SU-DHL-6 (cell line): ENCODE measurements at regions not wholly inside any gene's neighbourhood (a gene's known extent, or its start where the extent isn't known, plus 50 kb on each side); places are given as distances from the start of the nearest gene placed in this dataset.

Experiments used
- H2AFZ ChIP-seq: fragments of 200-600 bp; sonication (generic); 2 replicates; pipeline ENCODE4 v1.6.1; 2014; ENCODE audit warnings: low read depth, mild to moderate bottlenecking, moderate library complexity, mixed read lengths, antibody characterized with exemption, low read length; ENCODE audit not compliant: severe bottlenecking
- H3F3A ChIP-seq: fragments of 200-600 bp; shearing (Covaris generic); 2 replicates; pipeline ENCODE4 v1.6.0; 2016; ENCODE audit warnings: antibody characterized with exemption, mild to moderate bottlenecking; ENCODE audit not compliant: insufficient read depth
- H3K27ac ChIP-seq: fragments of 200-600 bp; sonication (generic); 2 replicates; pipeline ENCODE4 v1.5.1; 2016; ENCODE audit warnings: low read depth, mild to moderate bottlenecking, low read length, moderate library complexity, mixed read lengths
- H3K27me3 ChIP-seq: fragments of 200-600 bp; sonication (generic), shearing (Covaris generic); 2 replicates; pipeline ENCODE4 v1.6.0; 2014; ENCODE audit warnings: mild to moderate bottlenecking, low read length
- H3K36me3 ChIP-seq: fragments of 200-600 bp; sonication (generic); 2 replicates; pipeline ENCODE4 v1.6.1; 2014; ENCODE audit warnings: mild to moderate bottlenecking, low read length, mixed read lengths
- H3K4me2 ChIP-seq: fragments of 300-600, 200-600 bp; shearing (Covaris generic), sonication (generic); 2 replicates; pipeline ENCODE4 v1.6.0; 2014; ENCODE audit warnings: low read length, low read depth, mild to moderate bottlenecking; ENCODE audit not compliant: poor library complexity, severe bottlenecking
- H3K4me3 ChIP-seq: fragments of 200-600 bp; sonication (generic); 2 replicates; pipeline ENCODE4 v1.5.1; 2014; ENCODE audit warnings: antibody characterized with exemption, low read length, mild to moderate bottlenecking, mixed read lengths; ENCODE audit not compliant: insufficient read depth, poor library complexity, severe bottlenecking
- H3K79me2 ChIP-seq: fragments of 200-600 bp; sonication (generic); 2 replicates; pipeline ENCODE4 v1.6.1; 2014; ENCODE audit warnings: mild to moderate bottlenecking, low read length, moderate library complexity; ENCODE audit not compliant: insufficient read depth
- H3K9ac ChIP-seq: fragments of 200-600 bp; sonication (generic); 2 replicates; pipeline ENCODE4 v1.7.0; 2014; ENCODE audit warnings: mild to moderate bottlenecking, low read length
- H3K9me2 ChIP-seq: fragments of 200-600 bp; sonication (generic); replicated peaks from 2 replicates; pipeline ENCODE4 v1.6.1; 2014; ENCODE audit warnings: low read length; ENCODE audit not compliant: insufficient read depth
- H3K9me3 ChIP-seq: fragments of 200-600 bp; sonication (generic); 2 replicates; pipeline ENCODE4 v1.6.1; 2014; ENCODE audit warnings: low read length, mixed read lengths; ENCODE audit not compliant: insufficient read depth
- H4K20me1 ChIP-seq: fragments of 200-600 bp; sonication (generic); 2 replicates; pipeline ENCODE4 v1.6.1; 2014; ENCODE audit warnings: low read depth, mild to moderate bottlenecking, antibody characterized with exemption, low read length, moderate library complexity, mixed read lengths
- CTCF ChIP-seq: fragments of 200-600 bp; sonication (generic); IDR thresholded peaks from one replicate; pipeline ENCODE4 v1.5.1; 2017; ENCODE audit warnings: antibody characterized with exemption, mild to moderate bottlenecking, low read length, moderate library complexity; ENCODE audit not compliant: insufficient read depth, poor library complexity, severe bottlenecking
- EZH2phosphoT487 ChIP-seq: fragments of 200-600 bp; sonication (generic), shearing (Covaris generic); conservative IDR thresholded peaks from 2 replicates; pipeline ENCODE4 v1.6.1; 2018; ENCODE audit warnings: mild to moderate bottlenecking, antibody characterized with exemption, low read length, moderate library complexity, mixed read lengths

DNA sequence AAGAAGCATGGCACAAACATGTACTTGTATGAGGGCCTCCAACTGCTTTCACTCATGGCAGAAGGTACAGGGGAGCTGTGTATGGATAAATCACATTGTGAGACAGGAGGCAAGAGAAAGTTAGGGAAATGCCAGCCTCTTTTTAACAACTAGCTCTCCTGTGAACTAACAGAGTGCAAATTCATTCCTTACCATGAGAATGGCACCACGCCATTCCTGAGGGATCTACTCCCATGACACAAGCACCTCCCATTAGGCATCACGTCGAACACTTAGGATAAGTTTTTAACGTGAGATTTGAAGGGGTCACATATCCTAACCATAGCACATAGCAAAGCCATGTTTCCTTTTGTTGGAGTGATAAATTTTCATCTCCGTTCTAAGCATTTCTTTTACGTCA lies 747.2 kb upstream of the CHD1 start:
- no peaks in the 10 kb centered on the region for H3K27me3 ChIP-seq
- H3K9me2 ChIP-seq, result no peaks in the 10 kb centered on the region
- no peaks in the 10 kb centered on the region for H3K9me3 ChIP-seq
- no peaks in the 10 kb centered on the region for H3K36me3 ChIP-seq
- no peaks in the 10 kb centered on the region for H3K79me2 ChIP-seq
- no peak overlapping the region for H3K27ac ChIP-seq
- TF ChIP-seq CTCF, result no peak
- TF ChIP-seq EZH2phosphoT487, result no peak
- no peak overlapping the region for H3K9ac ChIP-seq
- no peak overlapping the region for H2AFZ ChIP-seq
- no peaks in the 10 kb centered on the region for H3F3A ChIP-seq
- no peak overlapping the region for H3K4me2 ChIP-seq
- H4K20me1 ChIP-seq, result no peaks in the 10 kb centered on the region
- no peak overlapping the region for H3K4me3 ChIP-seq

- no peaks in the 10 kb centered on the region for H3K79me2 ChIP-seq
- H4K20me1 ChIP-seq, result no peaks in the 10 kb centered on the region
- no peaks in the 10 kb centered on the region for H3K27me3 ChIP-seq
- H3K9me3 ChIP-seq, result no peaks in the 10 kb centered on the region
- no peaks in the 10 kb centered on the region for H3F3A ChIP-seq
- H3K9me2 ChIP-seq, result no peaks in the 10 kb centered on the region
- H2AFZ ChIP-seq, result no peak overlapping the region
- H3K9ac ChIP-seq, result no peak overlapping the region
- H3K4me2 ChIP-seq, result no peak overlapping the region
- H3K27ac ChIP-seq, result no peak overlapping the region
- no peaks in the 10 kb centered on the region for H3K36me3 ChIP-seq
- TF ChIP-seq EZH2phosphoT487 (no peak), CTCF (no peak)
- no peak overlapping the region for H3K4me3 ChIP-seq
These were observed 745.3 kb upstream of the CHD1 start for GRCh38 chr5:99674101-99674500.

- Histone ChIP-seq H3K36me3 (no peaks in the 10 kb centered on the region), H3K9me2 (no peaks in the 10 kb centered on the region), H3K9me3 (no peaks in the 10 kb centered on the region), H2AFZ (no peak overlapping the region), H3F3A (no peaks in the 10 kb centered on the region), H3K9ac (no peak overlapping the region), H3K27ac (no peak overlapping the region), H4K20me1 (no peaks in the 10 kb centered on the region), H3K4me3 (no peak overlapping the region), H3K4me2 (no peak overlapping the region), H3K27me3 (no peaks in the 10 kb centered on the region), H3K79me2 (no peaks in the 10 kb centered on the region)
- TF ChIP-seq CTCF, result no peak
- no peak for TF ChIP-seq EZH2phosphoT487
These were observed 736.2 kb upstream of the CHD1 start for GRCh38 chr5:99664972-99665371.

GRCh38 chr5:99651298-99651697 lies 722.5 kb upstream of the CHD1 start:
- Histone ChIP-seq H3K4me2 (no peak overlapping the region), H3K9me2 (no peaks in the 10 kb centered on the region), H3K9ac (no peak overlapping the region), H3K79me2 (no peaks in the 10 kb centered on the region), H4K20me1 (no peaks in the 10 kb centered on the region), H3K36me3 (no peaks in the 10 kb centered on the region), H3K27ac (no peak overlapping the region), H3K27me3 (no peaks in the 10 kb centered on the region), H3K9me3 (no peaks in the 10 kb centered on the region), H2AFZ (no peak overlapping the region), H3F3A (no peaks in the 10 kb centered on the region), H3K4me3 (no peak overlapping the region)
- no peak for TF ChIP-seq EZH2phosphoT487
- TF ChIP-seq CTCF, result no peak
